ENCODE measurements at regions not wholly inside any gene's neighbourhood (a gene's known extent, or its start where the extent isn't known, plus 50 kb on each side); places are given as distances from the start of the nearest gene placed in this dataset.

DNA sequence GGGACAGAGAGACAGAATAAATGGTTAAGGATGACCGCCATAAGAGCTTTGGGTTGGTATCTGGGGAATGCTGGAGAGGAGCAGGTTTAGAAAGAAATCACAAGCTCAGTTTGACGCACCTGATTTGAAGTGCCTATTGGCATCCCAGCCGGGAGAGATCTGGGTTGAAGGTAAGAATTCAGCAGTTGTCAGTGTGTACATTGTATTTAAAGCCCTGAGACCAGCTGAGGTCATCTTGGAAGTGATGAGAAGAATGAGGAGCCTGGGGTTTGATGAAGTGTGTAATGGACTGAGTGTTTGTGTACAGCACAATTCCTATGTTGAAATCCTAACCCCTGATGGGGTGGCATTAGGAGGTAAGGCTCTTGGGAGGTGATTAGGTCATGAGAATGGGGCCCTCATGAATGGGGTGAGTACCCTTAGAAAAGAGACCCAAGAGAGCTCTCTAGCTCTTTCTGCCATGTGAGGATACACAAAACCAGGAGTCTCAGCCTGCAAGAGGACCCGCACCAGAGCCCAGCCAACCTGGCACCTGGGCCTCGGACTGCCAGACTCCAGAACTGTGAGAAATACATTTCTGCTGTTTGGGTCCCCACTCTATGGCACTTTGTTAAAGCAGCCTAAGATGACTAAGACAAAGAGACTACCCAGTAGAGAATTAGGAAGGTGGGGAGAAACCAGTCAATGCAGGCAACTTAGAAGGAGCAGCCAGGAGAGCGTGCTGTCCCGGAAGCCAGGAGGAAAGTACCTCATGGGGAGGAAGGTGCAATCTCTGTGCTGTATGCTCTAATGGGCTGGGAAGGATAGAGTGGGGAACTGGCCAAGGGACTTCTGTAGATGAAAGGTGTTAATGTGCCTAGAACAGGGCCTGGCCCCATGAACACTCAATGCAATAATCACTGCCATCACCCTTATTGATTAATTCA lies 133.7 kb upstream of the SLC24A3 start:
- DNase-seq = no peak

DNA sequence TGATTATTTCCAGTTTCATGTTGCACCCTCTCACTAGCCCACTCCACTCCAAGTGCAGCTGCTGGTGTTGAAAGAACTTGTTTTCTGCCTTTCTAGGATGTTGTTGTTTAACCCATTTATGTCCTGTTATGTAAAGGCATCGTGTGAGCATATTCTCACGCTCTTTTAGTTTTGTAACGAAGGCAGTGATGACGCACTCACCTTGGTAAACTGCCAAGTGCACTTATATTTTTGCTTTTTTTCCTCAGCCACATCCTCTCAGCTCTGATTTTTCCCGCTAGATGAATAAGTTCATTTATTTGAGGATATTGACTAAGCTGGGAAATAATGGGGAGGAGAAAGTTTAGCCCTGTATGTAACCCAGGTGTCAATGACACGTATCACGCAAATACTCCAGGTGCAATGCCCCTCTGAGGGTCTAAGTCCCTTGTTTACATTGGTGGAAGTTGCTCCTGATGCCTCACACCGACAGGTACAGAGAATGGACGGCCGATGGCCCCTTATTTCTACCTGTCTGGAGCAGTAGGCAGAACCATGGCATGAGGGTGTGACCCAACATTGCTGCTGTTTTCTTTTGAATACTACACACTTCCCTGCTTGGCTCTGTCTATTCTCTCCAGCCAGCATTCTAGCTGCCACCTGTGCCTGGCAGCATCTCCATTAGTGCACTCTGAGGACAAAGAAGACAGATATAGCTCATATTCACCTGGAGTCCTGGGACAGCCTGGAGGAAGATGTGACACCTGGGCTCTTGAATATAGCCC lies 132.7 kb upstream of the SLC24A3 start:
- no peak for DNase-seq

DNA sequence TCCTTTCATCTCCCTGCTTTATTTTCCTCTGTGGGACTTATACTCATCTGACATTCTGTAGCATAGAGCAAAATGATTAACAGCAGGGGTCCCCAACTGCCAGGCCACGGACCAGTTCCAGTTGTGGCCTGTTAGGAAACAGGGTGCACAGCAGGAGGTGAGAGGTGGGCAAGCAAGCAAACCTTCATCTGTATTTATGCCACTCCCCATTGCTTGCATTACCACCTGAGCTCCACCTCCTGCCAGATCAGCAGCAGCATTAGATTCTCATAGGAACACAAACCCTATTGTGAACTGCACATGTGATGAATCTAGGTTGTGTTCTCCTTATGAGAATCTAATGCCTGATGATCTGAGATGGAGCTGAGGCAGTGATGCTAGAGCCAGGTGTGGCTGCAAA lies 130.5 kb upstream of the SLC24A3 start:
- no peak for DNase-seq

DNA sequence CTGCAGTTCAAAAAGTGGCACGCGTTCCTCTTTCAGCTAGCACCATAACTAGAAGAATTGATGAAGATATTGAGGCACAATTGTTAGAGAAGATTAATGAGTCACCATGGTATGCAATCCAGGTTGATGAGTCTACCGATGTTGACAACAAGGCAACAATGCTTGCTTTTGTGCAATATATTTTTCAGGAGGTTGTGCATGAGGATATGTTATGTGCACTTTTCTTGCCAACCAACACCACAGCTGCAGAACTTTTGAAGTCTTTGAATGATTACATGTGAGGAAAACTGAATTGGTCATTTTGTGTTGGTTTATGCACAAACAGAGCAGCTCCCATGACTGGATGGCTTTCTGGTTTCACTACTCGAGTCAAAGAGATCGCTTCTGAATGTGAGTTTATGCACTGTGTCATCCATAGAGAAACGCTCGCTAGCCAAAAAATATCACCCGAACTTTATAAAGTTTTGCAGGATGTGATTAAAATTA lies 129.3 kb upstream of the SLC24A3 start:
- no peak for DNase-seq

DNA sequence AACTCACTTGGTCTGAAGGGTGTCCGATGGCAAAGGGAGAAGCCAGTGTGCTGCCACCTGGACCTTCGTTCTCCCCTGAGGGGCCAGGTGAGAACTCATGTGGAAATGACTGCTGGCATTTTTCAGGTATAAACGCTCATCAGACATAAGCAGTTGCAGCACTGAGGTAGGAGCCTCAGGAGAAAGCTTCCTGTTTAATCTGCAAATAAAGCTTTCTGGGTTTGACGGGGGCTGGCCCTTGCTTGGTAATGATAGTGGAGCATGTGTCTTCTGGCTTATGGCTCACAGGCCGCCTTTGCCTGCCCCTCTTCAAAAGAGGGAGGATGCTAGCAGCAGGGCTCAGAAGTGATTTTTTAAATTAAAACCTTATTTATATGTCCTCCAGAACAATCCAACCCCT lies 122.1 kb upstream of the SLC24A3 start:
- DNase-seq = no peak

DNA sequence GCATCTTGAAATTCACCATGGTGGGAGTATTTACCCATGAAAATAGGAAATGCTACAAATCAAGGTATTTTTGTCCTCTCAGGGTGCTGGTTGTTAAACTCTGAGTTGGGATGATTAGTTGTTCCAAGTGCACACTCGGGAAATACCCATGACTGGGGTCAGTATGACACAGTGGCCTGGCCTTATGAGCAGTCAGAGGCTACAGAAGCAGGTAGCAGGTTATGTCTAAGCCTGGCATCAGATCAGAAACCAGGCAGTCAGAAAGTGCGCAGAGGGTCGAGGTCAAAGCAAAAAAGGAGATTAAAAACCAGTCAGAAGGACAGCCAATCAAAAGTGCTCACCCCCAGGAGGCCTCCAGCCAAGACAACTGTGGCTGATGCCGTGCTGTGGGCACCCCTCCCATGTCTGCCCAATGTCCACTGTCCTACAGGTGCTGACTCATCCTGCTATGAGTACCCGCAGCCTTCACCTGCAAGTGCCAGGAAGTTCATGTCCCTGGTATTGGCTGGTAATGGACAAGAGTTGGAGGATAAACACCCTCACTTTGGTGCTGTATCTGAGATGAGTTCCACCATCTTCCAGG lies 117.4 kb upstream of the SLC24A3 start:
- no peak for DNase-seq

DNA sequence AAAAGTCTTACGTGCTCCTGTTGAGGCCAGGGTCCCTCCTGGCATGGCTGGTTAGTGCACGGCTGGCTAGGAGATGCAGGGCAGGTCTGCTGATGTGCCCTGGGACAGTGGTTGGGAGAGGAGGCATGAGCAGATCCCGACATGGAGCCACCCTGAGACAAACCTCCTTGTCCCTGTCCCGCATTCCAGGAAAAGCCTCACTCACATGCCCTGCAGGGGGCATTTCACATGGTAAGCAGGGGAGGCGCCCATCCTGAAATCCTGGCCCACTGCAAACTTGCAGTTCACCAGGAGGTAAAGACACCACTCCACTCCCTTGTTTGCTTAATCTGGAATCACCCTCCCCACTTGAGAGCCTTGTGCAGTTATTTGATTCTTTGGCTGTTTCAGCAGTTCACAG lies 116.7 kb upstream of the SLC24A3 start:
- no peak for DNase-seq

DNA sequence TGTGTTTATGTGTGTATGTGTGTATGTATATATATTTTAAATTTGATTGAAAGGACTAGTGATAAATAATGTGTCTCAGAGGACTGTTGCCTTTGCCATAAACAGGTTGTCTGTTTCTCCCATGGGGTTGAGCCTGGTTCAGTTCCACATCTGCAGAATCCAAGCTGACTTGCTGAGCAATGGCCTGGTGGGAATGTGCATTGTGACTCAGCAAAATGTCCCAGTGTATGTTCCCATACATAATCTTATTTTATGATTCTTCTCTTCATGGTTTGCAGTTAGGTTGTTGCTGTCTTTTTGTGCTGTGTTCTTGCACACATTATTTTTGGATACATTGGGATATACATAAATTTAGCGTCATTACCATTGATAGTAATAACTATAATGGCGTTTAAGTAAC lies 115.6 kb upstream of the SLC24A3 start:
- DNase-seq = no peak

DNA sequence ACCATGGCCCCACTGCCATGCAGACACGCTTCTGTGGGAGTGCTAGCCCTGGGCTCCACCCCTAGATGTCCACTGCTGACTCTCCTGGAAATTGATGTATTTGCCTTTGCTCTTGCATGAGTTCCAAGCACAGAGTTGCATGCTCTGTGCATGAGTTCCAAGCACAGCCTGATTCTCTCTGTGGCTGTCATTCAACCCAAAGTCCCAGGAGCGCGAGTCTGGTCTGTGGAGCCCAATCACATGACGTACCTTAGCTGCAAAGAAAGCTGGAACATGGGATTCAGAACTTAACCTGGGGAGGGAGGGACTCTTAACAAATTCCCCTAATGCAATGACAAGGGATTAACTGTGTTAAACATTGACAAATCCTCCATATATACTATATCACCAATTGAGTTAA lies 114.3 kb upstream of the SLC24A3 start:
- DNase-seq = no peak

DNA sequence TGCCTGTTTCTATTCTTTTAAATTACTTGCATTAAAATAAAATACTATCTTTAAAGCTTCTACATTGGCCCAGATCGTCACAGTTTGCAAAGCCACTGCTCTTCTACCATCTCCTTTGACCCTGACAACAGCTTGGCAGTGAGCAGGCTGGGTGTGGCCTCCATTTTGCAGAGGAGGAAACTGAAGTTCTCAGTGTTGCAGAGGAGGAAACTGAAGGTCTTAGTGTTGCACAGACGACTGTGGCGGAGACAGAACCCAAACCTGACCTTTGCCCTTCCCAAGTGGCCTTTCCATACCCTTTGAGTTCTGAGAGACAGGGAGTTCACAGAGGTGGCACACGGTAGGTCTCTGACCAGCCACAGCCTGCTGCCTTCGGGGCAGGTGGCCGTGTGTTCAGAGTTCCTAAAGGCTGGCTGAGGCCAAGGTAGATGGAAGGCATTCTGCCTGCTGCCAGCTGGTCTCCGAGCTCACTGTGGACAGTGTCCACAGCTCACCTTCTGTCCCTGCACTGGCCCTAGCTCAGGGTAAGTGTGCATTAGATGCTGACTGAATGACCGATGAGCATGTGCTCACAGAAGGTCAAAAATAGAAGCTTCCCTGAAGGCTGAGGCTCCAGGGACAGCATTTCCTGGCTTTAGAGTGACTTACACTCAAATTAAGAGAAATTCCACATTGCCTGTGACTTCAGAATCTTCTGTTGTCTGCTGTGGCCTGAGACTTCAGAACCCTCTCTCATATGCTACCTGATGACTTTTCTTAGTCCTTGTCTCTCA lies 113.5 kb upstream of the SLC24A3 start:
- peak in 2 of 14 donors; percentile 1 to 23 for DNase-seq

DNA sequence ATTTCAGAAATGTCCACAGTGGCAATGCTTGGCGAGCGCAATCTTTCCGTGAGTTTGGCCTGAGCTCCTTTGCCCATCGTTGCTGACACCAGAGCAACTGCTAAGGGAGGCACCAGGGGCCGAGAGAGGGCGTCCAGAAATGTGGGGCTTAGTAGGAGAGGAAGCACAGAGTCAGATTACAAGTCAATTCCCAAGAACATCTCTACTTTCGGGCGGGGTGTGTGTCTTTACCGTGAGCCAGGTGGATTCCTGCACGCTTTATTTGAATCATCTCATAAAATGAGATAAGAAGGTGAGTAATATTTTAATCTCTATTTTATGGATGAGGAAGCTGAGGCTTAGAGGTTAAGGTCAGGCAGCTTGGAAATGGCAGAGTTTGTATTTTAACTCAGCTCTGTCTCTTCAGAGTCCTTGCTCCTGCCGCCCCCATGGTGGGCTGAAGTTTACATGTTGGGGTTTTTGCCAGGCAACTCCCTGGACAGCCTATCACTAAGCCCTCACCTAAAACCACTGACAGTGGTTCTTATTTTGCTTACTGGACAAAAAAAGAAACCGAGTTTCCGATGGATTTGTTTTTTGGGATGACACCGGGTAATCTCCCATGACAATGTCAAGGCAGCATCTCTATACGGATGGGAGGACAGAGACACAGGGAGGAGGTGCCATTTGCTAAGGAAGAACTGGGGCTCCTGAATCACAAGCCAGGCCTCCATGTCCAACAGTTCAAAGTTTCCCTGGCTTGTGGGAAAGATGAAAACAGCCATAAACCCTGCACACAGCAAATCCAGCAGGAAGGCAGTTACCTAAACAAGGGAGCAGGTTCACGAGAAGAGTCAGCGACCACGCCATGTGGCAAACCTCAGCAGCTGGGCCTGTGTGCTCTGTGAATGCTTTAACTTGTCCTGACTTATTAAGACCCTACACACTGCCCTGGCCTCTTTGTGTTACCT lies 112.6 kb upstream of the SLC24A3 start:
- no peak for DNase-seq

DNA sequence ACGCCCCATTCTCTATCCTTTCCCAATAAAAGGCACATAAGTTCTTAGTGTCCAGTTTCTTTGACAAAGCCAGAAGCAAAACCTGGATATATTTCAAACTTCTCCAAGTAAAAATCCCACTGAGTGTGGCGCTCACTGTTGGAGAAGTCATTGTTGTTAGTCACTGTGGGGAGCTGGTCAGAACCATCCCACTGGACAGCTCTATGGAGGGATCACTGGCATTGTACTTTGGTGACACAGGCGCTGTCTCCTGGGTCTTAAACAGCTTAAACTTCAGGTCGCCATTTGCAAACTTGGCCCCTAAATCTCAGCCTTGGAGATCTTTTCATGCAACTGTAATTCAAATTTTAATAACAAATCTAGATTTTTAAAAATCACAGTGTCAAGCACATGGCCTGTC lies 111.5 kb upstream of the SLC24A3 start:
- no peak for DNase-seq

DNA sequence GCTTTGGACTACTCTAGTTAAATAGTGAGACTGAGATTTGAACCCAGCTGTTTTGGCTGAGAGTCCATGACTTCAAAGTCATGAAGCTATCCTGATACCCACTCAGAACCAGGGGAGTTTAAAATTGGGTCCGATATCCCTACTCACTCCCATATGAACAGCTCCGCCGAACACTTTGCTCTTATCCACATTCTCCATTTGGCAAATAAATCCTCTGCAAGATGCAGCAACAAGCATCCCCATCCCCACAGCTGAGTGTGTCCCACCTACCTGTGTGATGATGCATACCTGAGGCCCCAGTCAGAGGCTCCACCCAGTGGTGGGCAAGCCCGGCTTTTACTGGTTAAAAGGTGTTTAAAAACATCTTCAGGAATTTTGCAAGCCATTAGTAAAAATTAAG lies 108.3 kb upstream of the SLC24A3 start:
- no peak for DNase-seq

DNA sequence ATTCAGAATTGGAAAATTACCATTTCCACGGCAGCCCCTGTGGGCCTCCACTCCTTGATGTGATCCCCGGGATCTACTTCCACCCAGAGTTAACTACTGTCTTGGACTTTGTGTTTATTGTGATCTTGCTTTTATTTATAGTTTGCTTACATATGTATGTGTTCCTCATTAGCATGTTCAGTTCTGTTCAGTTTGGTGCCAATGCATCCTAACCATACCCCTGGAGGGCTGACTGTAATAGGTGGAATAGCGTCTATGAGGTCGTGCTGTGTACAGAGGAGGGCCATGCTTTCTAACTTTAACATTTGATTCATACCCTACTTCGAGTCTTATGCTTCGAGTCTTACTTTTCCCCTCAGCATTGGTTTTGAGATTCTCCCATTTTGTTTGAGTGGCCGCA lies 104.3 kb upstream of the SLC24A3 start:
- no peak for DNase-seq

DNA sequence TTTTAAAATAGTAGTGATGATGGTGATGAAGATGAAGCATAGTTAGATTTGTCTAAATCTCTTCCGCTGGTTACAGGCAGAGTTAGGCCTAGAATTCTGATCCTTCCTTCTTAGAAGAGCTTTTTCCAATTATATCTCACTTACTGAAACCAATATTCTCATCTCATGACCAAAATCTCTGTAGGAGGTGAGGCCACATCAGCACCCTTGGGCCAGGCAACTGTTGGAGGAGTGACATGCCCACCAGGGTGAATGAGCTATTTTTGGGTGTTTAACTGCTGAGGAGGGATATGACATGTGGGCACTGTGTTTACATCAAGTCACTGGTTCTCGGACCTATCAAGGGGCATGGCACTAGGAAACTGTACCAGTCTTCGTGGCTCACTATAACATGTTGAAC lies 102.2 kb upstream of the SLC24A3 start:
- no peak for DNase-seq

DNA sequence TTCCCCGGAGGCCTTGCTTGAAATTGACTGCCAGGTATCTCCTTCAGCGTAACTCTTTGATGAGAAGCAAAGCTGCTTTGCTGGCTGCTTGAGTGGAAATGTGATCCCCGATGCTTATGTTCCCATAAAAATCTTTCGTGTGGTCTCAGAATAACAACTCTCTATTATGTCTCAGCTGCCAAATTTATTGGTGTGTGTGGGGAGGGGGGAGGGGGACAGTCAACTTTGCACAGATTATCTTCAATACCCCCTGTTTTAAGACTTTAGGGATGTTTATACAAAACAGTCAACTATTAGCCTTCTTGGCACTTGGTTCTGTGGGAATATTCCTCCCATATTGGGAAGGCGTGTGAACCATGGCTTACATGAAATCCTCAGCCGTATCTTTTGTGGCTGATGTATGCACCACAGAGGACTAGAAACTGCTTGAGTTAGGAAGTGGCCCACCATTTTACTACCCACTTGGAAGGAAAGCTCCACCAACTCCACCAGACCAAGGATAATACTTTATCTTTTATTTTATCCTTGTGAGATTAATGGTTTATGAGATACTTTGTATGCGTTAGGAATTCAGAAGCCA lies 101.5 kb upstream of the SLC24A3 start:
- no peak for DNase-seq

DNA sequence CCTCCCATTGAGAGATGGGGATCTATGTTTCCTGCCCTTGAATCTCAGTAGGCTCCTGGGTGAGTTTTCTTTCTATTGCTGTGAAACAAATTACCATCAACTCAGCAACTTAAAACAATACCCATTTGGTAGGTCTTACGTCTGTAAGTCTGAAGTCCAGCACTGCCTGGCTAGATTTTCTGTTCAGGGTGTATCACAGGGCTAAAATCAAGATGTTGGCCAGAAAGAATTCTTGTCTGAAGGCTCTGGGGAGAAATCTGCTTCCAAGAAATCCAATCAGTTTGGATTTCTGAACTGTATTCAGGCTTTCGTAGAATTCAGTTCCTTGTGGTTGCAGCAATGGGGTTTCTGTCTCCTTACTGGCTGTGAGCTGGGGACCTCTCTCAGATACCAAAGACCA lies 99.6 kb upstream of the SLC24A3 start:
- DNase-seq = no peak

DNA sequence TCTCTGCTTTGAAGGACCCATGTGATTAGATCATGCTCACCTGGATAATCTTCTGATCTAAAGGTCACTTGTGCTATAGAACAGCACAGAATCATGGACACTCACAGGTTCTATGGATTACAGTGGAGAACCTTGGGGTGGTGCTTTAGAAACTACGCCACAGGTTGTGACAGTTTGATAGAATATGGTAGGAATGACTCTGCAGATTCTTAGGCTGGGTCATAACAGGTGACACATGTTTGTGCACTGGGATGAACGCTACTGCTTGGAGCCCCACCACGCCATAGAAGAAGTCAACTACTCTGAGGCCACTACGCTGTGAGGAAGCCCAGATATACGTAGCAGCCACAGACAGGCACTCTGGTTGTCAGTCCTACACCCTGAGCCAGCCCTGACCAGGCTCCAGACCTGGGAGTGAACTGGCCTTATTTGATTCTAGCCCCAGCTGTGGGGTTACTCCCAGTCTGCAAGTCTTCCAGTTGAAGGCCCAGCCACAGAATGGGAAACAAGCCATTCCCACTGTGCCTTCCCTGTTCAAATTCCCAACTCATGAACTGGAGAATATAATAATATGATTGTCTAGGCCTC lies 99.0 kb upstream of the SLC24A3 start:
- no peak for DNase-seq

DNA sequence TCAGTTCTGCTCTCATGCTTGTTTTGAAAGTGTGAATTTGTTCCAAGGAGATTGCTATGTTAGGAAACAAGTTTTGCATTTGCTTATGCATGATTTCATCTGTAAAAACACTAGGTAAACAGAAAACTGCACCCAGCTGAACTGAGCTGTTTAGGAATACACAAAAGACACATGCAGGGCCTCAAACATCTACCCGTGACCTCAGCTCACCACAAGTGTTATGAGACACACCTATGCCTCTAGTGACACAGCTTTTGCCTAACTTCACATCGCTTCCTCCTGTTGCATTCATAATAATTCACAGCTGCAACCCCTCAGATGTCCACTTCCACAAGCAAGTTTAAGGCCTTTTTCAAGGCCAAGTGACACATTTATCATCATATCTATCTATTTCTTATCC lies 98.0 kb upstream of the SLC24A3 start:
- no peak for DNase-seq

DNA sequence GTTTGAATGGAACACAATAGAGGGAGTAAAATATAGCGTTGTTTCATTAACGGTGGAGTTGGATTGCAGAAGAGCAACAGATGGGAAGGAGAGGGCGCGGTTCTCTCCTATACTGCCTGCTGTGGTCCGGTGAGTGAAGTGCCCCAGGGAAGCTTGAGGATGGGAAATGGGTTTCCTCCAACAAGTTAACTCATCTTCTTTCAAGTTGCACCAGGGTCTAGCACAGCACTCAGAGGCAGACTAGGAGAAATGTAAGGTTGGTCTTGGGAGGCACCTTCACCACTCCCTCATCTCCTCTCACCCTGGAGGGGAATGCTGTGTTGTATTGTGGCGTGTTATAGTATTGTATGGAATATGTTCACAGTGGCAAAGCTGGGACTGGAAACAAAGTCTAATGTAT lies 96.9 kb upstream of the SLC24A3 start:
- no peak for DNase-seq

DNA sequence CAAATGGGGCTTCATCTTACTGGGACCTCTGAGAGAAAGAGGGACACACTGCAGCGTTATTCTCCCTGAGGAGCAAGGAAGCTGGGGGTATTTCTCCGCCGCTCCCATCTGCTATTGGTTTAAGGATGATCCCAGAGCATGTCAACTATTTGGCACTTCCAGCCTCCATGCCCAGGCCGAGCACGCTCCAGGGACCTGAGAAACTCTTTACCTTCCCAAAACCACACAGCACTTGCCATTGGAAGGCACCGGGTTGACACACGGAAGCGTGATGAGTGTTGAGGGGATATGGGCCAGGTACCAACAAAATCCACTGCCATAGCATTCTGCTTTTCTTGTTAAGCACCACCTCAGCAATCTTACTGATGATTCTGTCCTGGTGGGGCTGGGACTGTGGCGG lies 92.4 kb upstream of the SLC24A3 start:
- DNase-seq = no peak

Data from C1 segment of cervical spinal cord (tissue), 14 donors.